ENCODE measurements at regions not wholly inside any gene's neighbourhood (a gene's known extent, or its start where the extent isn't known, plus 50 kb on each side); places are given as distances from the start of the nearest gene placed in this dataset.

- TF ChIP-seq PRDM2 (tag by site-specific recombination; IDR thresholded peaks at IDR 0.05; ENCODE audit: borderline replicate concordance) (no peak), ZNF48 (tag by site-specific recombination; IDR thresholded peaks at IDR 0.05) (no peak)
These were observed 752.8 kb upstream of the ADAMTS16 start (continued) for GRCh38 chr5:4387290-4387689.

- Histone ChIP-seq H3K4me3 (ENCODE audit: low read depth, low read length) (no peak overlapping the region), H3K4me1 (ENCODE audit: control insufficient read depth, insufficient read depth, low read length) (no peaks in the 10 kb centered on the region), H3K27ac (ENCODE audit: extremely low read depth, low read depth, low read length) (no peak overlapping the region), H3K36me3 (ENCODE audit: control insufficient read depth in 2 of 2, insufficient read depth in 1 of 2, low read length in 2 of 2) (no peaks in the 10 kb centered on the region), H3K9me3 (ENCODE audit: control insufficient read depth, insufficient read depth, low read depth, low read length) (no peaks in the 10 kb centered on the region)
- ChIA-PET CTCF (no interaction called here), POLR2A (no interaction called here)
- TF ChIP-seq ZNF138 (tag by site-specific recombination; IDR thresholded peaks at IDR 0.05; ENCODE audit: borderline replicate concordance) (no peak), ZNF529 (tag by site-specific recombination; IDR thresholded peaks at IDR 0.05; ENCODE audit: insufficient replicate concordance) (no peak), AEBP2 (tag by site-specific recombination; IDR thresholded peaks at IDR 0.05; ENCODE audit: borderline replicate concordance) (no peak), ZNF2 (tag by site-specific recombination; IDR thresholded peaks at IDR 0.05) (no peak), ZBTB20 (tag by site-specific recombination; IDR thresholded peaks at IDR 0.05) (no peak), ZNF157 (tag by site-specific recombination; IDR thresholded peaks at IDR 0.05) (no peak), ZNF707 (tag by site-specific recombination; IDR thresholded peaks at IDR 0.05) (peak; percentile 77), TSHZ1 (tag by site-specific recombination; IDR thresholded peaks at IDR 0.05; ENCODE audit: borderline replicate concordance) (no peak)
These were observed 744.4 kb upstream of the ADAMTS16 start for GRCh38 chr5:4395752-4396151.

GRCh38 chr5:4405614-4406219 lies 734.4 kb upstream of the ADAMTS16 start:
- ChIA-PET CTCF (no interaction called here), POLR2A (no interaction called here)
- Histone ChIP-seq H3K9me3 (ENCODE audit: control insufficient read depth, insufficient read depth, low read depth, low read length) (no peaks in the 10 kb centered on the region), H3K27ac (ENCODE audit: extremely low read depth, low read depth, low read length) (no peak overlapping the region), H3K4me1 (ENCODE audit: control insufficient read depth, insufficient read depth, low read length) (no peaks in the 10 kb centered on the region), H3K4me3 (ENCODE audit: low read depth, low read length) (no peak overlapping the region), H3K36me3 (ENCODE audit: control insufficient read depth in 2 of 2, insufficient read depth in 1 of 2, low read length in 2 of 2) (no peaks in the 10 kb centered on the region)
- TF ChIP-seq KLF8 (tag by site-specific recombination; IDR thresholded peaks at IDR 0.05) (no peak), RBAK (tag by site-specific recombination; IDR thresholded peaks at IDR 0.05) (no peak), ZNF785 (tag by site-specific recombination; IDR thresholded peaks at IDR 0.05) (no peak), BCL11A (tag by site-specific recombination; IDR thresholded peaks at IDR 0.05; ENCODE audit: low read depth) (no peak), YY1 (tag by site-specific recombination; IDR thresholded peaks at IDR 0.05) (no peak), ZNF529 (tag by site-specific recombination; IDR thresholded peaks at IDR 0.05; ENCODE audit: insufficient replicate concordance) (no peak), KLF10 (tag by site-specific recombination; IDR thresholded peaks at IDR 0.05) (no peak), ZNF223 (tag by site-specific recombination; IDR thresholded peaks at IDR 0.05) (no peak), ZNF394 (tag by site-specific recombination; IDR thresholded peaks at IDR 0.05; ENCODE audit: borderline replicate concordance) (no peak), ZNF184 (tag by site-specific recombination; IDR thresholded peaks at IDR 0.05) (no peak)
